Neural cell (in vitro differentiated cells): ENCODE measurements at regions not wholly inside any gene's neighbourhood (a gene's known extent, or its start where the extent isn't known, plus 50 kb on each side); places are given as distances from the start of the nearest gene placed in this dataset.

Source experiments
- H2AFZ ChIP-seq: fragments of 200-600, 300-800 bp; sonication (generic), shearing (Covaris generic); 2 replicates; pipeline ENCODE4 v1.6.0; 2014; ENCODE audit warnings: low read depth, mild to moderate bottlenecking, antibody characterized with exemption, low read length, moderate library complexity
- H3F3A ChIP-seq: fragments of 200-600 bp; shearing (Covaris generic); 2 replicates; pipeline ENCODE4 v1.6.1; 2016; ENCODE audit warnings: mild to moderate bottlenecking, moderate library complexity, mixed read lengths, antibody characterized with exemption, low read length; ENCODE audit not compliant: insufficient read depth, poor library complexity, severe bottlenecking
- H3K27ac ChIP-seq: fragments of 200-600, 300-800 bp; sonication (generic), shearing (Covaris generic); 2 replicates; pipeline ENCODE4 v1.5.1; 2014; ENCODE audit warnings: mild to moderate bottlenecking, low read length, moderate library complexity
- H3K27me3 ChIP-seq: fragments of 300-800, 200-600 bp; sonication (generic), shearing (Covaris generic); 2 replicates; pipeline ENCODE4 v1.6.0; 2014; ENCODE audit warnings: mild to moderate bottlenecking, low read depth, low read length, moderate library complexity; ENCODE audit not compliant: insufficient read depth
- H3K36me3 ChIP-seq: fragments of 300-800, 200-600 bp; sonication (generic), shearing (Covaris generic); 2 replicates; pipeline ENCODE4 v1.5.1; 2014; ENCODE audit warnings: mild to moderate bottlenecking, antibody characterized with exemption, low read length, moderate library complexity; ENCODE audit not compliant: insufficient read depth
- H3K4me2 ChIP-seq: fragments of 300-800, 200-600 bp; sonication (generic), shearing (Covaris generic); 2 replicates; pipeline ENCODE4 v1.6.0; 2014; ENCODE audit warnings: mild to moderate bottlenecking, low read length
- H3K4me3 ChIP-seq: fragments of 300-800, 200-600 bp; sonication (generic), shearing (Covaris generic); 2 replicates; pipeline ENCODE4 v1.5.1; 2014; ENCODE audit warnings: mild to moderate bottlenecking, low read length, moderate library complexity
- H3K79me2 ChIP-seq: fragments of 200-600 bp; shearing (Covaris generic); replicated peaks from 2 replicates; pipeline ENCODE4 v1.6.0; 2014; ENCODE audit warnings: mild to moderate bottlenecking, low read length, moderate library complexity; ENCODE audit not compliant: insufficient read depth
- H3K9ac ChIP-seq: fragments of 300-800, 200-600 bp; sonication (generic), shearing (Covaris generic); 2 replicates; pipeline ENCODE4 v1.6.1; 2016; ENCODE audit warnings: mild to moderate bottlenecking, low read length, mixed read lengths
- H3K9me2 ChIP-seq: fragments of 200-600 bp; shearing (Covaris generic); 2 replicates; pipeline ENCODE4 v1.6.1; 2016; ENCODE audit warnings: mild to moderate bottlenecking, low read length, mixed read lengths; ENCODE audit not compliant: insufficient read depth
- H3K9me3 ChIP-seq: fragments of 200-600, 300-800 bp; sonication (generic), shearing (Covaris generic); 2 replicates; pipeline ENCODE4 v1.6.1; 2016; ENCODE audit warnings: mild to moderate bottlenecking, mixed run types, low read length, moderate library complexity, mixed read lengths
- H4K20me1 ChIP-seq: fragments of 200-600 bp; shearing (Covaris generic); 2 replicates; pipeline ENCODE4 v1.6.1; 2016; ENCODE audit warnings: mild to moderate bottlenecking, mixed run types; ENCODE audit not compliant: insufficient read depth
- CTCF ChIP-seq: fragments of 450-650 bp; IDR thresholded peaks from 2 replicates; pipeline ENCODE4 v1.5.1; 2014; ENCODE audit warnings: antibody characterized with exemption, mild to moderate bottlenecking, moderate library complexity; ENCODE audit not compliant: poor library complexity, severe bottlenecking
- EP300 ChIP-seq: fragments of 450-650 bp; conservative IDR thresholded peaks from 2 replicates; pipeline ENCODE4 v1.6.1; 2014; ENCODE audit warnings: antibody characterized with exemption, mild to moderate bottlenecking, moderate library complexity; ENCODE audit not compliant: poor library complexity, severe bottlenecking
- EZH2 ChIP-seq: fragments of 200-600, 300-800 bp; shearing (Covaris generic), sonication (generic); IDR thresholded peaks from 2 replicates; pipeline ENCODE4 v1.6.1; 2014; ENCODE audit warnings: antibody characterized with exemption, low read length, borderline replicate concordance, mild to moderate bottlenecking; ENCODE audit not compliant: insufficient read depth, poor library complexity, severe bottlenecking
- MXI1 ChIP-seq: fragments of 450-650 bp; conservative IDR thresholded peaks from 2 replicates; pipeline ENCODE4 v1.6.1; 2014; ENCODE audit warnings: antibody characterized with exemption, mild to moderate bottlenecking; ENCODE audit not compliant: poor library complexity, severe bottlenecking
- POLR2AphosphoS5 ChIP-seq: IDR thresholded peaks from 2 replicates; pipeline ENCODE4 v1.6.1; 2012
- RAD21 ChIP-seq: fragments of 450-650 bp; conservative IDR thresholded peaks from 2 replicates; pipeline ENCODE4 v1.6.1; 2014; ENCODE audit warnings: antibody characterized with exemption, mild to moderate bottlenecking, moderate library complexity
- SMC3 ChIP-seq: fragments of 450-650 bp; conservative IDR thresholded peaks from 2 replicates; pipeline ENCODE4 v1.6.1; 2014; ENCODE audit warnings: antibody characterized with exemption, mild to moderate bottlenecking, moderate library complexity; ENCODE audit not compliant: poor library complexity
- TAF1 ChIP-seq: IDR thresholded peaks from 2 replicates; pipeline ENCODE4 v1.6.1; 2012; ENCODE audit warnings: low read depth
- TF ChIP-seq, protein P1 (sequence below): IDR thresholded peaks from 2 replicates; pipeline ENCODE4 v1.6.1; 2012; ENCODE audit warnings: borderline replicate concordance

DNA sequence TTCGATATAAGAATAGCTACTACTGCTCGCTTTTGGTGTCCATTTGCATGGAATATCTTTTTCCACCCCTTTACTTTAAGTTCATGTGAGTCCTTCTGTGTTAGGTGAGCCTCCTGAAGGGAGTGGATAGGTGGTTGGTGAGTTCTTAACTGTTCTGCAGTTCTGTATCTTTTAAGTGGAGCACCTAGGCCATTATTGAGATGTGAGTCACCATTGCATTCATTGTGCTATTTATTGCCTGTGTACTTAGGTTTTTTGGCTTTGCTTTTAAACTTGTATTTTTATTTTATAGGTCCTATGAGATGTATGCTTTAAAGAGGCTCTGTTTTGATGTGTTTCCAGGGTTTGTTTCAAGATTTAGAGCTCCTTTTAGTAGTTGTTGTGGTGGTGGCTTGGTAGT is 1430.8 kb downstream of the REEP3 start:
- Histone ChIP-seq H3F3A (no peaks in the 10 kb centered on the region), H3K9ac (no peak overlapping the region), H3K9me2 (no peaks in the 10 kb centered on the region), H3K4me3 (no peak overlapping the region), H2AFZ (no peak overlapping the region), H3K27ac (no peak overlapping the region), H3K4me2 (no peak overlapping the region), H3K9me3 (no peaks in the 10 kb centered on the region), H4K20me1 (no peaks in the 10 kb centered on the region), H3K27me3 (no peaks in the 10 kb centered on the region), H3K36me3 (no peaks in the 10 kb centered on the region), H3K79me2 (no peaks in the 10 kb centered on the region)
- TF ChIP-seq RAD21, result no peak
- TF ChIP-seq, protein P1, sequence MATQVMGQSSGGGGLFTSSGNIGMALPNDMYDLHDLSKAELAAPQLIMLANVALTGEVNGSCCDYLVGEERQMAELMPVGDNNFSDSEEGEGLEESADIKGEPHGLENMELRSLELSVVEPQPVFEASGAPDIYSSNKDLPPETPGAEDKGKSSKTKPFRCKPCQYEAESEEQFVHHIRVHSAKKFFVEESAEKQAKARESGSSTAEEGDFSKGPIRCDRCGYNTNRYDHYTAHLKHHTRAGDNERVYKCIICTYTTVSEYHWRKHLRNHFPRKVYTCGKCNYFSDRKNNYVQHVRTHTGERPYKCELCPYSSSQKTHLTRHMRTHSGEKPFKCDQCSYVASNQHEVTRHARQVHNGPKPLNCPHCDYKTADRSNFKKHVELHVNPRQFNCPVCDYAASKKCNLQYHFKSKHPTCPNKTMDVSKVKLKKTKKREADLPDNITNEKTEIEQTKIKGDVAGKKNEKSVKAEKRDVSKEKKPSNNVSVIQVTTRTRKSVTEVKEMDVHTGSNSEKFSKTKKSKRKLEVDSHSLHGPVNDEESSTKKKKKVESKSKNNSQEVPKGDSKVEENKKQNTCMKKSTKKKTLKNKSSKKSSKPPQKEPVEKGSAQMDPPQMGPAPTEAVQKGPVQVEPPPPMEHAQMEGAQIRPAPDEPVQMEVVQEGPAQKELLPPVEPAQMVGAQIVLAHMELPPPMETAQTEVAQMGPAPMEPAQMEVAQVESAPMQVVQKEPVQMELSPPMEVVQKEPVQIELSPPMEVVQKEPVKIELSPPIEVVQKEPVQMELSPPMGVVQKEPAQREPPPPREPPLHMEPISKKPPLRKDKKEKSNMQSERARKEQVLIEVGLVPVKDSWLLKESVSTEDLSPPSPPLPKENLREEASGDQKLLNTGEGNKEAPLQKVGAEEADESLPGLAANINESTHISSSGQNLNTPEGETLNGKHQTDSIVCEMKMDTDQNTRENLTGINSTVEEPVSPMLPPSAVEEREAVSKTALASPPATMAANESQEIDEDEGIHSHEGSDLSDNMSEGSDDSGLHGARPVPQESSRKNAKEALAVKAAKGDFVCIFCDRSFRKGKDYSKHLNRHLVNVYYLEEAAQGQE, result no peak
- TF ChIP-seq TAF1, result no peak
- TF ChIP-seq MXI1, result no peak
- no peak for TF ChIP-seq POLR2AphosphoS5
- no peak for TF ChIP-seq EP300
- no peak for TF ChIP-seq SMC3
- TF ChIP-seq EZH2, result no peak
- no peak for TF ChIP-seq CTCF

- no peak overlapping the region for H3K9ac ChIP-seq
- no peak overlapping the region for H3K27ac ChIP-seq
- H3K9me3 ChIP-seq, result no peaks in the 10 kb centered on the region
- TF ChIP-seq, protein P1, result no peak
- TF ChIP-seq CTCF (no peak), EP300 (no peak)
- H3K4me3 ChIP-seq, result no peak overlapping the region
- H3K4me2 ChIP-seq, result no peak overlapping the region
- H3K27me3 ChIP-seq, result no peaks in the 10 kb centered on the region
- no peaks in the 10 kb centered on the region for H3K9me2 ChIP-seq
- H4K20me1 ChIP-seq, result no peaks in the 10 kb centered on the region
- H3K79me2 ChIP-seq, result no peaks in the 10 kb centered on the region
- no peaks in the 10 kb centered on the region for H3F3A ChIP-seq
- H2AFZ ChIP-seq, result no peak overlapping the region
- no peaks in the 10 kb centered on the region for H3K36me3 ChIP-seq
Measured at GRCh38 chr10:64956441-64956840, 1435.2 kb downstream of the REEP3 start.
